Amniotic epithelial cell (primary cell): ENCODE measurements at regions not wholly inside any gene's neighbourhood (a gene's known extent, or its start where the extent isn't known, plus 50 kb on each side); places are given as distances from the start of the nearest gene placed in this dataset.
"Not testable (repeated sequence)": the region's sequence is repeated elsewhere in the genome, so short reads cannot be mapped to it uniquely, and the experiment has no call there.

Experiments used
- DNase-seq: peaks from one replicate; pipeline ENCODE4 v3.0.0-alpha.2; 2010; ENCODE audit warnings: low read depth

DNA sequence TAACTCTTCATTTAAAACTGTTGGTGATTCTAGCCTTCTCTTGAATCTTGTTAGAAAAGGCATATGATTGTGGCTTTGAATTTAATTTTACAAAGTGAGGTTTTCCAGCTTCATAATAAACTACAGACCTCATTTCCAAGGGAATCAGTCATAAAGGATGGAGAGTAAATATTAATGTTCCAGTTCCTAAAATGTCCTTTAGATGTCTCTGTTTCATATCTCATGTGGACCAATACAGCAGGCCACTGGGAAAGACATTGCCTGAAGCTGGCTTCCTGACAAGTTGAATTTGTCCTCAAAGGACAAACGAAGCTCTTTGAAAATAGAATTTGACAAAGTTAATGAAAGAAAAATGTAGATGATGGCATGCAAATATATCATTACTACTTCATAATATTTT, 125.4 kb downstream of the ZNF330 start:
- peak; percentile 68 for DNase-seq

DNA sequence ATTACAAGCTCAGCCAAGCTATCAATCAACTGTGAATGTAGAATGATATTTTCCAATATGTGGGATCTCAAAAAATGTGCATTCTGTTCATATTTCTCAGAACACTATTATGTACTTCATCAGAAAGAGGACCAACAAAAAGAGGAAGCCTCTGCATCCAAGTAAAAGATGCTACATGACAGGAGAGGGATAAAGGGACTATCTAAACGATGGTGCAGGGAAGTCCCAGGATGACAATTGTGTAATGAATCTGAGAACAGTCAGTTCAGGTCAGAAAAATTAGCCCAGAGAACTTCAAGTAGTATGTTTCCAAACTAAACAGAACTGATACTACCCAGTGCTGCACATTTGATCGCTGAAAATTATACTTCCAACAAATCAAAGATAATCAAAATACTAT, 127.0 kb downstream of the ZNF330 start:
- no peak for DNase-seq

DNA sequence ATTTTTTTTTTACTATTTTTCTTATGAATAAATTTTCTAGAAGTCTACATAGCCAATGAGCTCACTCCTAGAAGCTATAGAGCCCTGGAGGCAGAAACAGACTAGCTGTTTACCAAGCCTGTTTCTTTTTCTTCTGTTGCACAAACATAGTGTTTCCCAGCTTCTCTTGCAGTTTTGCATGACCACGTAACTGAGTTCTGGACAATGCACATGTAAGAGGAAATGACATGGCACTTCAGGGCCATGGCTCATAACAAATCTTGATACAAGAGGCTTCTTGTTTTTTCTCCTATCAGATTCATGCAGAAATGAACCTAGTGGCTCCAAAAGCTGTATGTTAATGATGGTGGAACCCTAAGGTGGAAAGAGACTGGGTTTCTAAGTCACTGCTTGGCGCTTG, 127.4 kb downstream of the ZNF330 start:
- peak; percentile 76 for DNase-seq

- no peak for DNase-seq
Observed at GRCh38 chr4:141348573-141348972, 127.9 kb downstream of the ZNF330 start.

DNA sequence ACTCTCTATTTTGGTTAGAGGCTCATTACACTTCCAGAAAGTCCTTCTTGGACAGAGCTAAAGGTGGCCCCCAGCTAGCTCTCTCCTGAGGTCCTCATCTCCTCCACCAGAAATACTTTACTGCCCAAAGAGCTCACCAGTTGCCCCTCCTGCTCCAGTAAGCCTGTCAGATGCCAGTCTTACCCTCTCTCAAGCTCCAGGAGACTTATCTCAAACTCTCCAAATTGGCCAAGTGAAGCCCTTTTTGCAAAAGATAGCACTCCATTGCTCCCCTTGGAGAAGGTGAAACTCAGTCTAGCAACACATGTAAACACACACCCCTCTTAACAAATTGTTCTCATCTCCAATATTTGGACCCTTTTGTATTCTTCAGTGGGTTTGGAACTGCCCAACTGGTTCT, 128.5 kb downstream of the ZNF330 start:
- DNase-seq, result no peak

DNA sequence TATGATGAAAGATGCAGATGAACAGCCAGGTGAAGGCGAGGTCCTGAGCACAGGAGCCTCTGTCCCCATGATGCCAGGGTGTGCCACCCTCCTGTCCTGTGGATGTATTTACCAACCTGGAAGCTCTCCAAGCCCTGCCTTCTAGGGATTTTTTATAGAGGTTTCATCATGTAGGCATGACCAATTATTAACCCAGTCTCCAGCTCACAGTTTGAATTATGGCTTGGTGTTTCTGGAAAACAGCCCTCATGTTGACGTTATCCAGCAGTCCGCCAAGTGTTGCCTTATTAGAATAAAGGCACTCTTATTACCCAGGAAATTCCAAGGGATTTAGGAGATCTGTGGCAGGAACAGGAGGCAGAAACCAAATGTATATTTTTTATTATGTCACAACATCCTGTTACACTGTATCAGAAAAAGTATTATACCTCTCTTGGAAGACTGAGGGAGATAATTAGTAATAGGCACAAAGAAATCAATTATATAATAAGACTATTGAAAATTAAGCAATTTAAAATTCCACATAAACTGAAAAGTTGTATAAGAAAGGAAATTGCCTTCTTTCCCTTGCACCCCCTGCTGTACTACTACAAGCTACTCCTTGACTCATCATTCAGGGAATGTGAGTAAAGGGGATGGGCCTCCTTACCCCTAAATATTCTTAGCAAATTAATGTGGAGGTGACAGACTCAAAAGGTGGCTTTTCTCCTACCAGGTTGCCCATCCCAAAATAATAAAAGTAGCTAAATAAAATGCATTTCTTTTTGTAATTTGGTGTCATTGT, 129.6 kb downstream of the ZNF330 start:
- DNase-seq, result peak; percentile 98

GRCh38 chr4:141352331-141352730, 131.6 kb downstream of the ZNF330 start:
- no peak for DNase-seq

DNA sequence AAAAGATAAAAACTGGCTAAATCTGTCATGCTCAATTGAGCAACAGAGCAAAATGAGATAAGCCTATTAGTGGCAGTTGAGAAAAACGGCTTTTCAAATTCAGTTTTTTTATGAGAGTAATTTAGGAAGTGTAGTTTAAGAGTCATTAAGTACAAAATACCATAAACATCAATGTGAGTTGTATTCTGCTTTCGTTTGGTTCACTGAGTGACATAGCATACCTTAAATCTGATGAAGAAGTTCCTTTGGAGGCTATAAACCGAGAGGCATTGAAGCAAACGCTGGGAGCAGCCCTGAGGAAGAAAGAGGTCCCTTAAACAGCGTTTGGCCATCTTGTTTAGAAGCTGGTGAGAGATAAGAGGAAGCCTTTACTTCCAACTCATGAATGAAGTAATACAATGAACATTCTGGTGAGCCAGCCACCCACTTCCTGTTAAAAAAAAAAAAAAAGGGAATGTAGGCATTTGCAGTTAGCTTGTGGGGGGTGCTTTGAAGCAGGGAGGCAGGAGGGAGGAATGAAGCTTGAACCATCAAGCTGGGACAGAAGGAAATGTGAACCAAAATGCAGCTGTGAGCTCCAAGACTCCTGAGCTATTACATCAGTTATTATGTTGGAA, 132.3 kb downstream of the ZNF330 start:
- DNase-seq, result peak; percentile 92

GRCh38 chr4:141356321-141356962, 135.7 kb downstream of the ZNF330 start:
- no peak for DNase-seq

DNA sequence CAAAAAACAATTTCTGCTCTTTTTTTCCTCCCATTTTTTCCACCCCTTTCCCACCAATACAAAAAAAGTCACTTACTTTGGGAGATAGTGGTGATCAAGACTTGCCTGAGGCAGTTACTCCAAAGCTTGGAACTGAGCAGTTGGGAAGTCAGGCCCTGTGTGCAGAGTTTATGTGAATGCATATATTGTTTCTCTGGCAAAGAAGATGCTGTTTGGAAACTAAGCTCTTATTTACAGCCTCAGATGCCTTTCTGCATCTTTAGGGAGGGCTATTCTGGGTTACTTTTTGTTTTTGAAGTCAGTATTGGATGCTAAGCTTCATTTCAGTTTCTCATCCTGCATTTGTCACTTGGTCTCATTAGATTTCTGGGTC, 136.3 kb downstream of the ZNF330 start:
- DNase-seq, result no peak

DNA sequence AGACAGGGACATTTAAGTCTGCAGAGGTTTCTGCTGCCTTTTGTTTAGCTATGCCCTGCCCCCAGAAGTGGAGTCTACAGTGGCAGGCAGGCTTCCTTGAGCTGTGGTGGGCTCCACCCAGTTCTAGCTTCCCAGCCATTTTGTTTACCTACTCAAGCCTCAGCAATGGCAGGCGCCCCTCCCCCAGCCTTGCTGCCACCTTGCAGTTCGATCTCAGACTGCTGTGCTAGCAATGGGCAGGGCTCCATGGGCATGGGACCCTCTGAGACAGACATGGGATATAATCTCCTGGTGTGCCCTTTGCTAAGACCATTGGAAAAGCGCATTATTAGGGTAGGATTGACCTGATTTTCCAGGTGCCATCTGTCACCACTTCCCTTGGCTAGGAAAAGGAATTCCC, 147.5 kb downstream of the ZNF330 start:
- not testable (repeated sequence) for DNase-seq

DNA sequence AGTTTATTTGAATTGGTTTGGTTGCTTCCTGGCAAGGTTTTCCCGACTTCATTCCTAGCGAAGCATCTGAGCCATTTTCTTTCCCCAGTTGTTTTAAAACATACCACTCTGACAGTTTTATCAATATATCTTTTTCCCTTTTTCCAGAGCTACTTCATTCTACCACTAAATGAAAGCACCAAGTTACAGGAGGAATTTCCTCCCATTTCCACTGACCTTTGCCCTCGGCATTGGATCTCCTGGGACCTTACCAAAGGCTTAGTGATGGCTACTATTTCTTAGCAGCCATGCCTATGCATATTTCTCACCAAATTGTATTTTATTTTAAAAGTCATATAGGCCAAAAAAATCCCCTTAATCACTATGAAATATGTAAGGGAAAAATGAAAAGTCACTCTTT, 150.5 kb downstream of the ZNF330 start:
- no peak for DNase-seq

GRCh38 chr4:141375855-141376254, 155.2 kb downstream of the ZNF330 start:
- DNase-seq, result peak; percentile 94

- no peak for DNase-seq
Observed at GRCh38 chr4:141376769-141377168, 156.1 kb downstream of the ZNF330 start.

- no peak for DNase-seq
Observed at GRCh38 chr4:141387299-141387698, 166.6 kb downstream of the ZNF330 start.

- peak; percentile 75 for DNase-seq
Observed at GRCh38 chr4:141388481-141388880, 167.8 kb downstream of the ZNF330 start.

DNA sequence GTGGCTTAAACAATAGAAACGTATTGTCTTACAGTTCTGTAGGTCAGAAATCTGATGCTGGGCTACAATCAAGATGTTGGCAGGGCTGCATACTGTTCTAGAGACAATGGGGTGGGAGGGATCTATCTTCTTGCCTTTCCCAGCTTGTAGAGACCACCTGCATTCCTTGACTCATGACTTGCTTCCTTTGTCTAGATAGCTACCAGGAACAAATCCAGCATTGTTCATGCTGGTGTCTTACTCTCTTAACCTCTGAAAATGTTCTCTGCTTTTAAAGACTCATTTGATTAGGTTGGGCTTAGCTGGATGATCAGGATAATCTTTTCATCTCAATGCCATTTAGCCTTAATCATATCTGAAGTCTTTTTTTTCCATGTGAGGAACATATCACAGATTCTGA, 169.0 kb downstream of the ZNF330 start:
- no peak for DNase-seq

- peak; percentile 14 for DNase-seq
Observed at GRCh38 chr4:141390571-141390970, 169.9 kb downstream of the ZNF330 start.

DNA sequence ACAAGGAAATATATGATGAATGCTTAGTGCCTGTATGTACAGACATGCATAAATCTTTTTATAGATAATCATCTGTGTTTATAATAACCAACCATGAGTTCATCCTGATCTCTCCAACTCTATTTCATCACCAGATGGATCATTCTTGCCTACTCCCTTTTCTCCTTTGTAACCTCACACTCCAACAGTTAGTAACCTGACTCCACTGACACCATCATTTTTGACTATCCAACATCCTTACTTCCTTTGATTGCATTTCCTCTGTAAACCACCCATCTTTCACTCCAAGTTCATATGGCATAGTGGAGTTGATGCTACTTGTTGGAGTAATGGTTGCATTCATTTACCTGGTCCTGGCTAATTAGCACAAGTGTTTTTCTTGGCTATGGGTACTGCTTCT, 170.6 kb downstream of the ZNF330 start:
- peak; percentile 75 for DNase-seq

- DNase-seq, result no peak
Observed at GRCh38 chr4:141391771-141392170, 171.1 kb downstream of the ZNF330 start.

GRCh38 chr4:141395246-141395830, 174.6 kb downstream of the ZNF330 start:
- peak; percentile 75 for DNase-seq

GRCh38 chr4:141395919-141396318, 175.2 kb downstream of the ZNF330 start:
- no peak for DNase-seq

GRCh38 chr4:141402712-141403111, 182.0 kb downstream of the ZNF330 start:
- no peak for DNase-seq
